Stimulated activated CD4-positive, alpha-beta T cell treated with anti-CD3 and anti-CD28 coated beads, Interleukin-1b, Interleukin-23, amount 100 ng/mL, for 24 hours (primary cell): ENCODE measurements at regions not wholly inside any gene's neighbourhood (a gene's known extent, or its start where the extent isn't known, plus 50 kb on each side); places are given as distances from the start of the nearest gene placed in this dataset.

ENCODE experiments used
- DNase-seq, 4 experiments: peaks; one replicate each; pipeline ENCODE4 v3.0.0-alpha.2; 2020; ENCODE audit warnings: low read depth in 4 of 4, low spot score in 1 of 4

DNA sequence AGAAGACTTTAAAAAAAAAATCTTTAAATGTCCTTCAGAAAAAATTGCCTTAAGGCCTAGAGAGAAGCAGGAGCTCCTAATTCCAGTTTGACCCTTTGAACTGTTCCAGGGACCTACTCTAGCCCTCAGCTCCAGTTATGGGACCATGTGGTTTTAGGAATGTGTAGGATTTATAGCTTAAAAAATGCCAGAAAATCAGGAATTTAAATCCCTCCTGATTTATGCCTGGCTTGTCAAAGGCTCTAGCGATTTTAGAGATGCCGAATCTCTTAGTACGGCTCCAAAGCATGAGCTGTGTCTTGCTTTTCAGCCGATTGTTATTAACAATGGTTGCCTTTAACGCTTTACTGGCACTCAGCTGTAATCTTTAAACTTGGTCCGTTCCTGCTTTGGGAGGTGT is 130.6 kb upstream of the NPVF start:
- DNase-seq = no peak

DNA sequence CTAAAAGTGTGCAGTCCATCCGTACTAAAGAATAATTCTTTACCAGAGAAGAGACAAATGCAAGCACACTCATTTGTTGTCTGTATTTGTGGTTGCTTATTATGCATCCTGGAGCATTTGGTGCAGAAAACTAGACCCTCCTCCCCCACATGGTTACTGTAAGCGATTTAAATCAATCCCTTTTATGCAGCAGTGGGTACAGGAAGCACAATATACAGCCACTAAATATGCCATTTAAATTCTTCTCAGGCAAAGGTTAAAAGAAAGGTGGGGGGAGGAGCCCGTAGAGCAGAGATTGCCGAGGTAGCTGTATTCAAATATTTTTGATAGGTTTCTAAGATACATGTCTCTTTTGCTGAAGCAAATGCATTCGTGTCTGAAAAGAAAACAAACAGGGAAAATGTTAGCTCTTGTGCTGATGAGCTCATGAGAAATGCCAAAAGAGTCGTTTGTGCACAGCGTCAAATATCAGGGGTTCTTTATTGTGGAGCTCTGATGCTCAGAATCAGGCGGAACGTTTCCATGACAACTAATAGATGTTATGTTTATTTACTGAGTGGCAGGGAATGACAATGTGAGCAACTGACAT is 131.3 kb upstream of the NPVF start:
- DNase-seq = no peak

DNA sequence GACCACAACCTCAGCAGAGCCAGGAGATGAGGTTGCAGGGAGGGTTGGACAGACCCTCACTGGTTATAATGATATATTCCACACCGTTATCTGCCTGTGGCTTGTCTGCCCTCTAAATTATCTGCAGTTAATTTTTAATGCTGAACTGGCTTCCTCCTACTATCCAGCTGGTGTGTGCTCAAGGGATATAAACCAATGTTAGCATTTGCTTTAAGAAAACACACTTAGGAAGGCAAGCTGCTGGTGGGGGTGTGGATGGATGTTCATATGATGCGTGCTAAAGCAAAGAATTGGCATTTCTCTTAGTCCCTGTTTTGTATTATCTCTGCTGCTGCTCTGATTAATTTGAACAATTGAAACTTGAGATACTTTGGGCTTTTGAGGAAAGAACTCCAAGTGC is 132.2 kb upstream of the NPVF start:
- no peak for DNase-seq

- no peak for DNase-seq
These were observed 133.1 kb upstream of the NPVF start for GRCh38 chr7:25361387-25361786.

GRCh38 chr7:25361863-25362262 is 133.6 kb upstream of the NPVF start:
- DNase-seq = no peak

- DNase-seq = no peak
These were observed 140.4 kb upstream of the NPVF start for GRCh38 chr7:25368599-25369201.

GRCh38 chr7:25369786-25370185 is 141.5 kb upstream of the NPVF start:
- no peak for DNase-seq

GRCh38 chr7:25371972-25372371 is 143.7 kb upstream of the NPVF start:
- no peak for DNase-seq

DNA sequence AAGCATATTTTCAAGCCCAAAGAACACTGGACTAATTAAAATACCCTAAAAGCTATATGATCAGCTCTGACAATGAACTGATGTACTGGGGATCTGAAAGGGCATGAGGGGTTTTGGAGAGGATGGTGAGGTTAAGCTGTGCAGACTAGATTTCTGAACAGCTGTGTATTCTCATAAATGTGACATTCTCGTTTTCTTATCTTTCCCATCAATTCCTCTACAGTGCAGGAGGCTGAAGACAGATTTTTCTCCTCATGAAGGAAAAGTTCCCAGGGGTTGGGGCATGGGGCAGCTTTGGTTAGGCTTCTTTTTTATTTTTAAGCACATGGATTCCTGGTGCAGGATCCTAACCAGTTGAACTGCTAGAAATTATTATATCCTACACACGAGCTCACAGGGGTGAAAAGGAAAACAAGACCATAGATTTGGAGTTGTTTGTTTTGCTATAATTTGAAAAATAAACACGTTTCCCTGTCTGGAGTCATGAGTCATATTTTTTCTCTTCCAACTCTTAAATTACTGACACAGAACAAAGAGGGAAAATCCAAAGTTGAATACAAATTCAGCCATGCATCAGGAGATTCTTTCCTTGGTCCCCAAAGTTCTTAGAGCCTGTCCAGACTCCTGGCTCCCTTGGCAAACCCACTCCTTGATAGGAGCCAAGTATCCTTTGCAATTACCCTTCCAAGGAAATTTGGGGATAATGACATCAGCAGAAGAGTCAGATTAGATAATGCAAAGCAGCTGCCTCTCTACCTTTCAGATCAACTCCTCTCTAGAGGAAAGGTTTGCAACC is 147.7 kb upstream of the NPVF start:
- DNase-seq = no peak

DNA sequence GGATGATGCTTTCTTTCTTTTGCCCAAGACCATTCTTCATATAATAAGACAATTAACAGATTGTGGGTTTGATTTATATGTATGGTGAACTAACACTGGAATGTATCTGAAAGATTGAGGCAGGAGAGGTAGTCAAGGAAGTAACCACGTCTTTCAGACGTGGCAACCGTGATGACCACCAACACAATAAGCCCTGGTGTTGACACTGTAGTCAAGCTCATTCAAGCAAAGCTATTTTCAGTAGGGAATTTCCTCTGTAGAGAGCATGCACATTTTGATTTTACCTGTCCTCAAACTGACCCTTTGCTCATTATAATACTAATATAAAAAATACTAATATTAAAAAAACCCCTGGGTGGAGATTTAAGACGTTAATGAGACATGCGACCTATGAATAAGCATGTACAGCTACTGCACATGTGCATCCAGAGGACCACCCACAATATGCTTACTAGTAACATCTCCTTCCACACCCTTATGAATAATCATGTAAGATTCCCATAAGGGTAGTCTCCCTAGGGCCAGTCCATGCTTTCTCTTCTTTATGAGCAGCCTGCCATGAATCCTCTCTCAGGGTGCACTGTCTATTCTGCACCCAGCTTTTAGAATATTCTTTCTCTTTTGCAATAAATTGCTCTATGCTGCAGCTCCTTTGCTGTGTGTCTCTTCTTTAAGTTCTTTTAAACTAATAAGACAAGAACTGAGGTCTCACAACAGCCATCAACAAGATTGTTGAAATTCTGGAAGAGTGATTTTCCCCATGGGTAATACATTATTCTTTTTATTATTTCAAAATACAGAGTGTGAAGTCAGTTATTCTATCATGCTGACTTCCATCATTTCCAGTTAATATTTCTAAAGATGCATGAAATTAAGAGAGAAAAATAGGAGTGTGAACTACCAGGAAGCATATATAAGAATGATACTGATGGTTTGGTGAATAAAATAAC is 151.3 kb upstream of the NPVF start:
- no peak for DNase-seq

DNA sequence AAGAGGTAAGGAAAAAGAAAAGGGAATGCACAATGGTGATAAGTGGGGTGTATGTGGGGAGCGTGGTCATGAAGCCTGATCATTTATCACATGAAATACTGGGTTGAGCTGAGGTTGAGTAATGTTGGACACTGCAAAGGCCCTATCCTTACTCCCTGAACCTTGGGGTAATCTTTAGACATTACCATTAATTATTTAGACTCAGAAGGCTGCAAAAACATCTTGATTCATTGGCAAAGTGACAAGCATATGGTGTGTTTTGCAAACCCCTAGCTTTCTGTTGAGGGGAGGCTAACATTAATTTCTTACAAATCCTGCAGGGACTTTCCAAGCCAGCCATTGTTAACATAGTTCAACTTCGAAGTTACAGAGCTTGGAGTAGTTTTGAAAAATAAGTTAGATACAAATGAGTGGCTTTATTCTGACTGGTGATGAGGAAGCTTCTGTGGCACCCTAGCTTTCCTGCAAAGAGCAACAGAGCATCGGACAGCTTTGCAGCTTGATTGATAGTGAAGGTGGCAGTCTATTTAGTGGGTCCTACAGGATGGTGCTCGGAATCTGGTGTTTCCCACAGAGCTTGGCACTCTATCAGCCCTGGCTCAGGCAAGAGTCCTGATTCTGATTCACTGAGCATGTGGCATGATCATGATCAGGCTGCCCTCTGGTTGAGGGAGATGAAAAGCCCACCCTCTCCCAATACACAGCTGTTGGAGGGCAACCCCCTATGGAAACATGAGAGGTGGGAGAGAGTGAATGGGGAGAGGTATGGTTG is 153.7 kb upstream of the NPVF start:
- no peak for DNase-seq

DNA sequence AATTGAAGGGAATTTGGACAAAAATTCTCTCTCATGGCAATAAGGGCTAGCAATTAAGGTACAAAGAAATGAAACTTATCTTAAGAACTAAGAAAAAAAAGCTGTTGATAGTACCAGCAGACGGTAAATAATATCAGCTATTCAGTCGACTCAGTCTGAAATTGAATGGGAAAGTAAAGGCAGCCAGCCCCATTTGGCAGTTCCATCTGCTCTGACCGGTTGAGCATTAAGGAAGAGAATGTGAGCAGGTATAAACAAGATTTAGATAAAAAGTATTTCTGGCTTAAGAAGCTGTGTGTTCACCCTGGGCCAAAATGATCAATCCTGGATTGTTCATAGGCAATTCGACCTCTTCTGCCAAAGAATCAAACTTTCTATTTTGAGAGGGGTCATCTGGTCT is 154.6 kb upstream of the NPVF start:
- DNase-seq = no peak

DNA sequence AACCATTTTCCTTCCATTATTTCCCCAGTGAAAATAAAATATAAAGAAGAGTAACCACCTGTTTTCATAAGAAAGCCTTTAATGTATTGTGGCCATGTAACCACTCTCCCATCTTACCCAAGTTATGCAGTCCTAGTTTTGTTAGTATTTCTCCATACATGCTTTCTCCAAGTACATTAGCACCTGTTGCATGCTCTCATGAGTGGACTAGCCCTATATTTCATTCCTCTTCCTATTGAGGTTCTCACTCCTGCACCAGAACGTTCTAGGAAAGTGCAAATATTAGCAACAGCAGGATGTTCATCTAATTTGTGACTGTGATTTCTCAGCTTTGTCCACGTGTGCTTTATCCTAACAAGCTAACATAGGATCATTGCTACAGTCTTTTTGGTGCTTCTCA is 155.1 kb upstream of the NPVF start:
- DNase-seq = no peak

GRCh38 chr7:25384788-25385505 is 156.7 kb upstream of the NPVF start:
- no peak for DNase-seq

GRCh38 chr7:25385506-25386136 is 157.3 kb upstream of the NPVF start:
- DNase-seq = no peak

DNA sequence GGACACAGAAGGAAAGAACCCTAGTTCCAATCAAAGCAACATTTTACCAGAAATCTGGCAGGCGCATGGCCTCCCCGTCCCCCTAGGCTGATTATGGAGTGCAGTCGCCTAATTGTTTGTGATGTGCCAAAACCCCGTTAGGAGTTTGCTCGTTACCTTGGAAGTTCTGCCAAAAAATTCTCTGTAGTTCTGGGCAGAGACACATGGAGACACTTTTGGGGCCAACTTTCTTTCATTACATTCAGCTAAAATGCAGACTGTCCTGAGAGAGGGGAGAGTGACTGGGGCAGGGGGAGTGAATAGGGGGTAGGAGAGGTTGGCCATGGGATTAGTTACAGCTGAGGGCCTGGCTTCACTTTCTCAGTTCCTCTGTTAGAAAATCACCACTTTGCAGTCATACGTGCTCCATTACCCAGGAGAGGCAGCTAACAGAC is 158.0 kb upstream of the NPVF start:
- DNase-seq = no peak

DNA sequence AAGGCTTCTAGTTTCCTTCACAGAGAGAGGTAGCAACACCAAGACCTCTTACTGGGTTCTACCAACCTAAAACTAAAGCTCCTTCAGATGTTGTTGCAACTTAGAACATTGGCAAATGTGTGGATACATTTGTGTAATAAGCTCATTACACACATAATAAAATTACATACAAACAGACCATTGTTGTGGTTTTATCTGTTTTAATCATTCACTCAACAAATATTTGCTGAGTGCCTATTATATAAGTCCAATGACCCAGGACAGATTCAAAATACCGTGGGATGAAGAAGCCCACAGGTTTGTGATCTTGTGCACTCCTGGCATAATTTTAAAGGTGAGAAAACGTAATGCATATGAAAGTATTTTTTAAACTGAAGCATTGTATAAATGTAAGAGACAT is 160.4 kb upstream of the NPVF start:
- no peak for DNase-seq

GRCh38 chr7:25389489-25390106 is 161.3 kb upstream of the NPVF start:
- DNase-seq = no peak

GRCh38 chr7:25391295-25391861 is 163.1 kb upstream of the NPVF start:
- DNase-seq = no peak
